Esophagus (tissue), 2 donors: ENCODE measurements at regions not wholly inside any gene's neighbourhood (a gene's known extent, or its start where the extent isn't known, plus 50 kb on each side); places are given as distances from the start of the nearest gene placed in this dataset.
"Not testable (repeated sequence)": the region's sequence is repeated elsewhere in the genome, so short reads cannot be mapped to it uniquely, and the experiment has no call there.

Source experiments
- H3K27ac ChIP-seq, 2 donors: one replicate each; pipeline ENCODE4 v1.5.1; 2013; ENCODE audit warnings: low read depth in 2 of 2, mild to moderate bottlenecking in 2 of 2, inconsistent platforms in 1 of 2, low read length in 1 of 2, moderate library complexity in 1 of 2
- H3K27me3 ChIP-seq, 2 donors: one replicate each; pipeline ENCODE4 v1.6.1; 2013; ENCODE audit warnings: low read length in 2 of 2, control low read depth in 1 of 2, mild to moderate bottlenecking in 1 of 2; ENCODE audit not compliant: insufficient read depth in 2 of 2, control insufficient read depth in 1 of 2
- H3K36me3 ChIP-seq, 2 donors: one replicate each; pipeline ENCODE4 v1.6.1; 2013; ENCODE audit warnings: low read length in 1 of 2; ENCODE audit not compliant: control insufficient read depth in 2 of 2, insufficient read depth in 2 of 2
- H3K4me1 ChIP-seq, 2 donors: one replicate each; pipeline ENCODE4 v1.6.1; 2013; ENCODE audit warnings: low read length in 1 of 2; ENCODE audit not compliant: control insufficient read depth in 2 of 2, insufficient read depth in 2 of 2
- H3K4me3 ChIP-seq, 2 donors: one replicate each; pipeline ENCODE4 v1.5.1; 2013; ENCODE audit warnings: low read length in 2 of 2, mild to moderate bottlenecking in 2 of 2, low read depth in 1 of 2, moderate library complexity in 1 of 2
- H3K9me3 ChIP-seq, 2 donors: one replicate each; pipeline ENCODE4 v1.6.1; 2013; ENCODE audit warnings: mild to moderate bottlenecking in 2 of 2, low read depth in 1 of 2, low read length in 1 of 2, moderate library complexity in 1 of 2; ENCODE audit not compliant: control insufficient read depth in 2 of 2, insufficient read depth in 1 of 2
- WGBS, 2 donors: extraction: QIAGEN DNeasy Blood & Tissue Kit; methylation state at CpG; one replicate each; pipeline ENCODE4 v1.1.7; 2013; 5-methylcytosine and 5-hydroxymethylcytosine counted together
- donor health status: healthy with polysubstance abuse.
- donor health status: Bipolar disorder and iron deficiency.

DNA sequence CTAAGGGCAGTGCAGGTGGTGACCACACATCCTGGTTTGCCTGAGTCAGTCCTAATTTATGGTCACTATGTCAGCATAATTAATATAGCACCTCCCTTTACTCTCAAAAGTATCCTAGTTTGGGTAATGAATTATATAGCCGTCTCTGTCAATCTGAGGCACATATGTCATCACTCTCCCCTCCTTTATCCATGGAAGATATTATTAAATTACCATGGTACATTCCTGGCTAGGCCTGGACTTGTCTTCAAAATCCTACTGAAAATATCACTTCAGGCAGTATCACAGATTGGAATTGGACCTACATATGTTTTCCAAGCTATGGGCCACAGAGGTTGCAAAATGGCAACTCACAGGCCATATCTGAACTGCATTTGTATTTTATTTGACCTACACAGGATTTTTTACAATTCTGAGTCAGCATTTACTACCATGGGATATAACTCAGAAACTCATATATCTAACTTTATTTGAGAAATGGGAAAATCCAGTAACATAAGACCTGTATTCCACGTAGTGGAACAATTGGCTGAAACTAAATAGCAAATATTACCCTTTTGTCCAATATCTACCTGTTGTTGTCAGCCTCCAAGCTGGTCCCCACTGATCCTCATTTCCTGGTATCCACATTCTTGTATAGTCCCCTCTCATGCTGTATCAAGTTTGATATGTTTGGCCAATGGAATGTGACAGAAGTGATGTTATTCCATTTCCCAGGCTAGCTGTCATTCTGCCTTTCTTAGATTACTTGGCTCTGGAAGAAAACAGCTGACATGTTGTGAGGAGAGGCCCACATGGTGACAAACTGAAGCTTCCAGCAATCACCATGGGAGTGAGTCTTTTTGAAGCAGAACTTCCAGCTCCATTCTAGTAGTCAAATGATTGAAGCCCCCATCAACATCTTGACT, 102.5 kb upstream of the MDM1 start:
- 89 to 93% methylated on average over 2 of the region's 2 CpGs for WGBS, 2 donors
- no peaks in the 10 kb centered on the region for H3K27me3 ChIP-seq
- no peaks in the 10 kb centered on the region for H3K36me3 ChIP-seq
- no peak overlapping the region for H3K27ac ChIP-seq
- H3K9me3 ChIP-seq = no peaks in the 10 kb centered on the region
- H3K4me1 ChIP-seq = no peaks in the 10 kb centered on the region
- no peak overlapping the region for H3K4me3 ChIP-seq

DNA sequence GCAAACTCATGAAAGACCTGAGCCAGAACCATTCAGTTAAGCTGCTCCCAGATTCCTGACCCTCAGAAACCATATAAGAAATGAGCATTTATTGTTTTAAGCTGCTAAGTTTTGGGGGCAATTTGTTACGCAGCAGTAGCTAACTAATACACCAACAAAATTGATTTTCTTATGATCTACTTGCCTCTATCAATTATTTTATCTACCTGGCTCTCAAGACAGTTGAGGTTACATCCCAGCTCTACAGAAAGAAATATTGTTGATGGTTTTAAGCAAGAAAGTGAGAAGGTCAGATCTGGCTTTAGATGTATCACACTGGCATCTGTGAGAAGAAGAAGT, 103.1 kb upstream of the MDM1 start:
- Histone ChIP-seq H3K27ac (no peak overlapping the region), H3K4me3 (no peak overlapping the region), H3K36me3 (no peaks in the 10 kb centered on the region), H3K4me1 (no peaks in the 10 kb centered on the region), H3K9me3 (no peaks in the 10 kb centered on the region), H3K27me3 (no peaks in the 10 kb centered on the region)
- WGBS, 2 donors = 94 to 95% methylated on average over 1 of the region's 1 CpG

DNA sequence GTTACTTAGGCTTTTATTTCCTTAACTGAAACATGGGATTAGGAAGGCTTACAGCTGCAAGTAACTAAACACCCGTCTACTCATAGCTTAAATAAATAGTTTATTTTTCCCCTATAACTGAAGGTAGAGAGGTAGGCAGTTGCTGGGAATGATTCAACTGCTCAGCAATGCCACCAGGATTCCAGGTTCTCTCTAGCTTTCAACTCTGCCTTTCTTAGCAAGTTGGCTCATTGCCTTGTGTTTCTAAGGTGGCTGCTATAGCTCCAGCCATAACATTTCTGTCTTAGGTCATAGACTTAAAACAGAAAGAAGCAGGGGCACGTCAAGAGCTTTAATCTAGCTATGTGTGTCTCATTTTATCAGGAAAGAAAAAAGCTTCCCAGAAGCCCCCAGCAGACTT, 103.7 kb upstream of the MDM1 start:
- WGBS, 2 donors = 58 to 63% methylated on average over 2 of the region's 2 CpGs
- no peak overlapping the region for H3K4me3 ChIP-seq
- no peaks in the 10 kb centered on the region for H3K27me3 ChIP-seq

DNA sequence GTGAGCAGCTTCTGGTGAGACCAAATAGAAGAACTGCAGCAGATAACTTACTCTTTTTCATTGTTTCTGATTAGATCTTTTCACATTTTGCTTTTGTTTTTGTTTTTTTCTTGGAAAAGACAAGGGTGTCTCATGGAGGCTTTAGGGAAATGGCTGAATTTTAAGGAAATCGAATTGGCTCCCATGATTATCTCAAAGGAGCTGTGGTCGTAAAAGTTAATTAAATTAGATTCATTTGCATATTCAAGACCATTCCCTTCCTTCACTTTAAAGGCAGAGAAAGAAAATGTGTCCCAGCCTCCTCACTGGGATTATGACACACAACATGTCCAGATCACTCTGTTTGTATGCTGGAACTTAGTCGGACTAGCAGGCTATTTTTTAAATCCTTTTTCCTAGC, 106.4 kb upstream of the MDM1 start:
- H3K36me3 ChIP-seq = no peaks in the 10 kb centered on the region
- no peaks in the 10 kb centered on the region for H3K4me1 ChIP-seq
- H3K27ac ChIP-seq = no peak overlapping the region
- H3K9me3 ChIP-seq = no peaks in the 10 kb centered on the region
- no peak overlapping the region for H3K4me3 ChIP-seq
- no peaks in the 10 kb centered on the region for H3K27me3 ChIP-seq
- 87 to 90% methylated on average over 3 of the region's 3 CpGs for WGBS, 2 donors

More for the DNA sequence above, 103.7 kb upstream of the MDM1 start:
- Histone ChIP-seq H3K36me3 (no peaks in the 10 kb centered on the region), H3K4me1 (no peaks in the 10 kb centered on the region), H3K27ac (no peak overlapping the region), H3K9me3 (no peaks in the 10 kb centered on the region)

DNA sequence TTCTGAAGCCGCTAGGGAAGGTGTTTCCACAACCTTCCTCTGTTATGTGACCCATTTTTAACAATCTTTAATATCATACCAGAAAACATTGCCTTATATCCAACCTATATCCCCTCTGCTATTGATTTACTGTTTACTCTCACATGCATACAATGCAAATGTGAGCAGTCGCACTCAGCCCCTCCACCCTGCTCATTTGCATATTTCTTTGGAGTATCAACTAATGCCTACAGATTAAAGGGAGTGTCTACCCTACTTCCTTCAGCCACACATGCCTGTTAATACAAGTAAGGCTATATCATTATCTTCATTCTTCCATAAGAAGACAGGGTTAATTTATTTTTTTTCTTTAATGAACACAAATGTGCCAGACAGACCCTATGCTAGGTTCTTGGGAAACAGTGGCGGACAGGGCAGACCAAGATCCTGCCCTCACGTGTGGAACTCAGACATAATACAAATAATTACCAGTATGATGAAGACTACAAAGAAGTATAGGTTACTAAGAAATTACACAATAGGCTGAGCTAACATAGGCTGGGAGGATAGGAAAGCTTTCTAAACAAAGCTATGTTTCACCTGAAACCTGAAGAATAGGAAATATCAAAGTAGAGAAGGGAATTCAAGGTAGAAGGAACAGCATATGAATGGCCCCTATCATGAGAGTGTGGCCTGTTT, 107.3 kb upstream of the MDM1 start:
- Histone ChIP-seq H3K9me3 (no peaks in the 10 kb centered on the region), H3K4me3 (no peak overlapping the region), H3K36me3 (no peaks in the 10 kb centered on the region), H3K4me1 (no peaks in the 10 kb centered on the region), H3K27ac (no peak overlapping the region), H3K27me3 (no peaks in the 10 kb centered on the region)
- WGBS, 2 donors = 83 to 84% methylated on average over 4 of the region's 4 CpGs

DNA sequence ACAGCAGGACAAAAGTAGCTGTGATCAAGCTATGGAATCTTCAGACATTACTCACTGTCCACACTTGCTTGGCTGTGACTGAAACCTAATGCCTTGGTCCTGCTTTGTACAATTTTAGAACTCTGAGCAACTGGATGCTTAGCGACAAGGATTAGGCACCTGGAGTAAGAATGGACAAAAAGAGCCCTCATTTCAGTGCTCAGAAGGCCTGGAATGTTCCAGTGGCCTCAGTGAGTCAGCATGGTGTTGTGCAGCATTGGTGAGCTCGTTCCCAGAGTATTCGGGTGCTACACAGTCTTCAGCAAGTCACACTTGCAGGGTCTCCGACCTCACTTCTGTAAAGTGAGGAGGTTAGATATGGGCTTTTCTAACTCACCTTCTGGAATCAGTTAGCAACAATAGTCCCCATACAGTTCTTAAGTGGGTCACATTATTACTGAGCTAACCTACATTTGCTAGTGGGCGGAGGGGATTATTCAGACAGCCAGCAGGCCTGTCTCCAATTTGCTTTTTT, 108.0 kb upstream of the MDM1 start:
- Histone ChIP-seq H3K4me1 (no peaks in the 10 kb centered on the region), H3K27me3 (no peaks in the 10 kb centered on the region), H3K4me3 (no peak overlapping the region), H3K27ac (no peak overlapping the region), H3K36me3 (no peaks in the 10 kb centered on the region), H3K9me3 (no peaks in the 10 kb centered on the region)
- 86 to 92% methylated on average over 5 of the region's 5 CpGs for WGBS, 2 donors

DNA sequence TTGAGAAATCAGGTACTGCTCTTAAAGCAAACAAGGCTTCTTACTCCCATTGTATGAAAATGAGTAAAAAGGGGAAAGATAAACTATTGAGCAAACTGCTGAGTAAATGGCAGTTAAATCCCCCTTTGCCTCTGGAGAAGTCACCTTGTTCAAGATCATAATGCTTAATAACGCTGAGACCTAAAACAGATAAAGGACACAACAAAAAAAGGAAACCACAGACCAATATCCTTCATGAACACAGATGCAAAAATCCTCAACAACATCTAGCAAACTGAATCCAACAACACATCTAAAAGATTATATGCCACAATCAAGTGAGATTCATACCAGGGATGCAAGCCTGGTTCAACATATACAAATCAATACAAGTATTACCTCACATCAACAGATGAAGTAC, 109.0 kb upstream of the MDM1 start:
- Histone ChIP-seq H3K27ac (no peak overlapping the region), H3K4me1 (no peaks in the 10 kb centered on the region), H3K27me3 (no peaks in the 10 kb centered on the region), H3K36me3 (no peaks in the 10 kb centered on the region), H3K4me3 (no peak overlapping the region), H3K9me3 (no peaks in the 10 kb centered on the region)
- WGBS, 2 donors = 62 to 67% methylated on average over 1 of the region's 1 CpG

- WGBS, 2 donors = 83 to 93% methylated on average over 3 of the region's 3 CpGs
- H3K27me3 ChIP-seq, H3K4me1 ChIP-seq, H3K9me3 ChIP-seq, H3K4me3 ChIP-seq, H3K27ac ChIP-seq, H3K36me3 ChIP-seq: not testable (repeated sequence)
These were observed 110.3 kb upstream of the MDM1 start for GRCh38 chr12:68442353-68442972.

- H3K27ac ChIP-seq, H3K9me3 ChIP-seq, H3K36me3 ChIP-seq, H3K4me3 ChIP-seq, H3K4me1 ChIP-seq, H3K27me3 ChIP-seq: not testable (repeated sequence)
- WGBS, 2 donors = 83 to 85% methylated on average over 2 of the region's 2 CpGs
These were observed 111.5 kb upstream of the MDM1 start for GRCh38 chr12:68443695-68444094.
